ENCODE measurements at regions not wholly inside any gene's neighbourhood (a gene's known extent, or its start where the extent isn't known, plus 50 kb on each side); places are given as distances from the start of the nearest gene placed in this dataset.
"Not testable (repeated sequence)": the region's sequence is repeated elsewhere in the genome, so short reads cannot be mapped to it uniquely, and the experiment has no call there.

GRCh38 chr3:125791021-125791420 is 178.0 kb upstream of the ROPN1B start:
- H3F3A ChIP-seq (ENCODE audit: low read depth); H3K79me2 ChIP-seq (ENCODE audit: insufficient read depth, low read length); H2AFZ ChIP-seq (ENCODE audit: low read length); H3K27me3 ChIP-seq (ENCODE audit: insufficient read depth, low read length, poor library complexity, severe bottlenecking); H3K9me3 ChIP-seq (ENCODE audit: insufficient read depth, low read depth, low read length); H3K4me1 ChIP-seq (ENCODE audit: insufficient read depth, low read length, poor library complexity, severe bottlenecking); H4K20me1 ChIP-seq (ENCODE audit: insufficient read depth, low read length, poor library complexity, severe bottlenecking); H3K9me2 ChIP-seq (replicated peaks; ENCODE audit: low read depth, low read length); H3K36me3 ChIP-seq (ENCODE audit: insufficient read depth, low read length); H3K9ac ChIP-seq (ENCODE audit: low read depth, low read length, poor library complexity, severe bottlenecking); H3K4me3 ChIP-seq (ENCODE audit: low read length, poor library complexity, severe bottlenecking); H3K4me2 ChIP-seq (ENCODE audit: low read depth, low read length, poor library complexity, severe bottlenecking): not testable (repeated sequence)

- not testable (repeated sequence) for H3K36me3 ChIP-seq (ENCODE audit: insufficient read depth, low read length); H3K27me3 ChIP-seq (ENCODE audit: insufficient read depth, low read length, poor library complexity, severe bottlenecking); H3F3A ChIP-seq (ENCODE audit: low read depth)
These were observed 159.0 kb upstream of the ROPN1B start for GRCh38 chr3:125810010-125810409.

GRCh38 chr3:125822175-125822574 is 146.8 kb upstream of the ROPN1B start:
- H3F3A ChIP-seq (ENCODE audit: low read depth); H3K4me2 ChIP-seq (ENCODE audit: low read depth, low read length, poor library complexity, severe bottlenecking); H3K4me1 ChIP-seq (ENCODE audit: insufficient read depth, low read length, poor library complexity, severe bottlenecking); H4K20me1 ChIP-seq (ENCODE audit: insufficient read depth, low read length, poor library complexity, severe bottlenecking); H3K9me2 ChIP-seq (replicated peaks; ENCODE audit: low read depth, low read length); H3K4me3 ChIP-seq (ENCODE audit: low read length, poor library complexity, severe bottlenecking); H3K36me3 ChIP-seq (ENCODE audit: insufficient read depth, low read length); H2AFZ ChIP-seq (ENCODE audit: low read length); H3K27me3 ChIP-seq (ENCODE audit: insufficient read depth, low read length, poor library complexity, severe bottlenecking); H3K79me2 ChIP-seq (ENCODE audit: insufficient read depth, low read length); H3K9ac ChIP-seq (ENCODE audit: low read depth, low read length, poor library complexity, severe bottlenecking); H3K9me3 ChIP-seq (ENCODE audit: insufficient read depth, low read depth, low read length): not testable (repeated sequence)

More at GRCh38 chr3:125810010-125810409, 159.0 kb upstream of the ROPN1B start:
- not testable (repeated sequence) for H3K9ac ChIP-seq (ENCODE audit: low read depth, low read length, poor library complexity, severe bottlenecking); H3K4me3 ChIP-seq (ENCODE audit: low read length, poor library complexity, severe bottlenecking); H2AFZ ChIP-seq (ENCODE audit: low read length); H3K9me2 ChIP-seq (replicated peaks; ENCODE audit: low read depth, low read length); H3K79me2 ChIP-seq (ENCODE audit: insufficient read depth, low read length); H3K4me2 ChIP-seq (ENCODE audit: low read depth, low read length, poor library complexity, severe bottlenecking); H3K9me3 ChIP-seq (ENCODE audit: insufficient read depth, low read depth, low read length); H3K4me1 ChIP-seq (ENCODE audit: insufficient read depth, low read length, poor library complexity, severe bottlenecking); H4K20me1 ChIP-seq (ENCODE audit: insufficient read depth, low read length, poor library complexity, severe bottlenecking)

- H3K9me2 ChIP-seq (replicated peaks; ENCODE audit: low read depth, low read length); H3K4me1 ChIP-seq (ENCODE audit: insufficient read depth, low read length, poor library complexity, severe bottlenecking); H2AFZ ChIP-seq (ENCODE audit: low read length); H3K36me3 ChIP-seq (ENCODE audit: insufficient read depth, low read length); H3K4me2 ChIP-seq (ENCODE audit: low read depth, low read length, poor library complexity, severe bottlenecking); H3F3A ChIP-seq (ENCODE audit: low read depth); H3K9ac ChIP-seq (ENCODE audit: low read depth, low read length, poor library complexity, severe bottlenecking); H3K4me3 ChIP-seq (ENCODE audit: low read length, poor library complexity, severe bottlenecking); H3K79me2 ChIP-seq (ENCODE audit: insufficient read depth, low read length); H4K20me1 ChIP-seq (ENCODE audit: insufficient read depth, low read length, poor library complexity, severe bottlenecking); H3K27me3 ChIP-seq (ENCODE audit: insufficient read depth, low read length, poor library complexity, severe bottlenecking); H3K9me3 ChIP-seq (ENCODE audit: insufficient read depth, low read depth, low read length): not testable (repeated sequence)
These were observed 137.8 kb upstream of the ROPN1B start for GRCh38 chr3:125831005-125831750.

- H3K9ac ChIP-seq (ENCODE audit: low read depth, low read length, poor library complexity, severe bottlenecking); H3K27me3 ChIP-seq (ENCODE audit: insufficient read depth, low read length, poor library complexity, severe bottlenecking); H3K79me2 ChIP-seq (ENCODE audit: insufficient read depth, low read length); H3F3A ChIP-seq (ENCODE audit: low read depth); H3K9me2 ChIP-seq (replicated peaks; ENCODE audit: low read depth, low read length); H3K4me3 ChIP-seq (ENCODE audit: low read length, poor library complexity, severe bottlenecking); H3K36me3 ChIP-seq (ENCODE audit: insufficient read depth, low read length); H4K20me1 ChIP-seq (ENCODE audit: insufficient read depth, low read length, poor library complexity, severe bottlenecking); H3K4me1 ChIP-seq (ENCODE audit: insufficient read depth, low read length, poor library complexity, severe bottlenecking); H3K4me2 ChIP-seq (ENCODE audit: low read depth, low read length, poor library complexity, severe bottlenecking); H3K9me3 ChIP-seq (ENCODE audit: insufficient read depth, low read depth, low read length): not testable (repeated sequence)
- 0 out of 2 replicates have a peak overlapping the region, but pooled peaks have one; percentile 60 for H2AFZ ChIP-seq (ENCODE audit: low read length)
These were observed 133.4 kb upstream of the ROPN1B start for GRCh38 chr3:125835562-125835961.

- H3K9ac ChIP-seq (ENCODE audit: low read depth, low read length, poor library complexity, severe bottlenecking); H3K9me3 ChIP-seq (ENCODE audit: insufficient read depth, low read depth, low read length): not testable (repeated sequence)
These were observed 132.9 kb upstream of the ROPN1B start for GRCh38 chr3:125836011-125836551.

GRCh38 chr3:125836786-125837185 is 132.2 kb upstream of the ROPN1B start:
- not testable (repeated sequence) for H3K9me3 ChIP-seq (ENCODE audit: insufficient read depth, low read depth, low read length); H4K20me1 ChIP-seq (ENCODE audit: insufficient read depth, low read length, poor library complexity, severe bottlenecking); H2AFZ ChIP-seq (ENCODE audit: low read length); H3K4me1 ChIP-seq (ENCODE audit: insufficient read depth, low read length, poor library complexity, severe bottlenecking); H3K4me2 ChIP-seq (ENCODE audit: low read depth, low read length, poor library complexity, severe bottlenecking); H3K79me2 ChIP-seq (ENCODE audit: insufficient read depth, low read length); H3K9me2 ChIP-seq (replicated peaks; ENCODE audit: low read depth, low read length); H3F3A ChIP-seq (ENCODE audit: low read depth); H3K27me3 ChIP-seq (ENCODE audit: insufficient read depth, low read length, poor library complexity, severe bottlenecking); H3K9ac ChIP-seq (ENCODE audit: low read depth, low read length, poor library complexity, severe bottlenecking); H3K36me3 ChIP-seq (ENCODE audit: insufficient read depth, low read length); H3K4me3 ChIP-seq (ENCODE audit: low read length, poor library complexity, severe bottlenecking)

More at GRCh38 chr3:125836011-125836551, 132.9 kb upstream of the ROPN1B start:
- H3K79me2 ChIP-seq (ENCODE audit: insufficient read depth, low read length); H3K27me3 ChIP-seq (ENCODE audit: insufficient read depth, low read length, poor library complexity, severe bottlenecking); H3K4me2 ChIP-seq (ENCODE audit: low read depth, low read length, poor library complexity, severe bottlenecking); H3K4me1 ChIP-seq (ENCODE audit: insufficient read depth, low read length, poor library complexity, severe bottlenecking); H3K9me2 ChIP-seq (replicated peaks; ENCODE audit: low read depth, low read length); H4K20me1 ChIP-seq (ENCODE audit: insufficient read depth, low read length, poor library complexity, severe bottlenecking); H3F3A ChIP-seq (ENCODE audit: low read depth); H3K4me3 ChIP-seq (ENCODE audit: low read length, poor library complexity, severe bottlenecking); H3K36me3 ChIP-seq (ENCODE audit: insufficient read depth, low read length): not testable (repeated sequence)
- 0 out of 2 replicates have a peak overlapping the region, but pooled peaks have one; percentile 60 for H2AFZ ChIP-seq (ENCODE audit: low read length)

Data from Loucy (cell line).